NCI-H82 treated with DMSO at 0.1 percent for 48 hours (cell line): ENCODE measurements at regions not wholly inside any gene's neighbourhood (a gene's known extent, or its start where the extent isn't known, plus 50 kb on each side); places are given as distances from the start of the nearest gene placed in this dataset.
"Not testable (repeated sequence)": the region's sequence is repeated elsewhere in the genome, so short reads cannot be mapped to it uniquely, and the experiment has no call there.

Experiments used
- DNase-seq: peaks from one replicate; lab custom pipeline; 2025; ENCODE audit not compliant: unreplicated experiment; lab: John Stamatoyannopoulos, UW

DNA sequence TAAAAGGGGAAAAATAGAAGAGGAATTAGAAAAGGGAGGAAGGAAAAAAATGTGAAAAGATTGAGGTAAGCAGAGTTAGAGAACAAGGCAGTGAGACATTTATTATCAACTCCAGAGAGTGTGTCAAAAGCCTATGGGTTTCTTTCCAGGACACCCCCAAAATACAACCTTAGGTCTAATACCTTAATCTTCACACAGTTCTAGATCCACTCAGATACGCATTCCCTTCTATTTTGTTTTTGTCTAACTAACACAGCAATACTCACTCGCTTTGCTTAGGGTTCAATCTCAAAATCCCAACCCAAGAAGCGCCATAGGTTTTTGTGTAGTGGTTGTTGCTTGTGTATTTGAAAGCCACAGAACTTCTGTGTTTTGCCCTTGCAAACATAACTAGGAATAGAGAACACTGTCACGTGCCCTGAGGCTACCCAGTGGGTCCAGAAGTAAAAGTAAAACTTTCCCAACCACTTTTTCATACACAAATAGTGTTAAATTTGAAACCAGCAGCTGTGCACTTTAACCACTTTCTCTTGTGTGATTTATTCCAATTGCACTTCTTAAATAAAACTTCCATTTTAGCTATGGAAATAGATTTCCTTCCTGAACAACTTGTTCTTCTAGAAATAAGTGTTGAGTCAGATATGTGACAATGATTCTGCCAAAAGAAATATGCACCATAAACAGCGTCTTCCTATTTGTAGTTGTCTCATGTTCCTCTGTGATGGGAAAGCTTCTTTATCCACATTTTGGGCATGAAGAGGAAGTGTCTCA is 414.7 kb upstream of the GHITM start:
- DNase-seq: no peak

DNA sequence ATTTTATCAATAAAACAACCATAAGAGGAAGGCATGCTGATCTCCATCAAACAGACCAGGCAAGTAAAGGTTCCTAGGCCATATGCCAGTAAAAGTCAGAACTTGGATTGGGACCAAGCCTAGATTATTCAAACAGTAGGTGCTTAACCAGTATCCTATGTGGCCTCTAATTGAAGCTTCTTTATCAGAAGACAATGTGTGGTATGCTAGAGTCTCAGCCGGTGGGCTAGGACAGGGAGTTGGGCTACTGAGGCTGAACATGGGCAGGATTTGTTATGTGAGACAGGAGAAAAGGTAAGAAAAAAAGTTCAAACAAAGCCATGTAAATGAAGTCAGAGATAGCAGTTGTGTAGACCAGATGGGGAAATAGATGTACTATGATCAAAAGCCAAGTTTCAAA is 413.7 kb upstream of the GHITM start:
- no peak for DNase-seq

DNA sequence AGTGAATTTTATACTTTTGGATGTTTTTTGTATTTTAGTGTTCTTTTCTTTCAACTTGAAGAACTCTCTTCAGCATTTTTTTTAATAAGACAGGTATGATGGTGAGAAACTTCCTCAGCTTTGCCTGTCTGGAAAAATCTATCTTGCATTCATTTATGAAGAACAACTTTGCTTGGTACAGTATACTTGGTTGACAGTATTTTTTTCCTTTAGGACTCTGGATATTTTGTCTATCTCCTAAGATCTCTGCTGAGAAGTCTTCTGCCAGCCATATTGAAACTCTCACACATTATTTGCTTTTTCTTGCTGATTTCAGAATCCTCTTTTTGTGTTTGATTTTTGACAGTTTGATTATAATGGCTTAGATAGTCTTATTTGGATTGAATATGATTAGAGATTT is 405.0 kb upstream of the GHITM start:
- DNase-seq: no peak

DNA sequence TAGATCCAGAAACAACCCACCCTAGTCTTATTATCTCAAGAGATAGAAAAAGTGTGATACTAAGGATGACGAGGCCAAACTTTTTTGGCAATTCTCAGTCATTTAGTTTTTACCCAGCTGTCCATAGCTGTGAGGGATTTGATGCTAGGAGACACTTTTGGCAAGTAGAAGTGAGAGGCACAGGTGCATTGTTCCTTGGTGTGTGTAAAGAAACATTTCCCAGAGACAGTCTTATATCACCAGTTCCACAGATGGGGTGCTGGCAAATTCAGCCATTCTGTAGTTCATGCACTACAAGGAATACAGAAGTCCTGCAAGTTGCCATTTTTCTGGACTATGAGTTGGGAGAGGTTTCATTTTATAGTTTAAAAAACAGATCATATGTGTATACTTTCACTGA is 403.3 kb upstream of the GHITM start:
- no peak for DNase-seq

DNA sequence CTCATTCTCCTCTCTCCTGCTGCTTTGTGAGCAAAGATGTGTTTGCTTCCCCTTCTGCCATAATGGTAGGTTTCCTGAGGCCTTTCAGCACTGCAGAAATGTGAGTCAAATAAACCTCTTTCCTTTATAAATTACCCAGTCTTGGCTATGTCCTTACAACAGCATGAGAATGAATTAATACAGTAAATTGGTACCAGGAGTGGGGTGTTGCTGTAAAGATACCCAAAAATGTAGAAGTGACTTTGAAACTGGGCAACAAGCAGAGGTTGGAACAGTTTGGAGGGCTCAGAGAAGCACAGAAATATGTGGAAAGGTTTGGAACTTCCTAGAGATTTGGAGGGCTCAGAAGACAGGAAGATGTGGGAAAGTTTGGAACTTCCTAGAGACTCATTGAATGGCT is 388.7 kb upstream of the GHITM start:
- no peak for DNase-seq

DNA sequence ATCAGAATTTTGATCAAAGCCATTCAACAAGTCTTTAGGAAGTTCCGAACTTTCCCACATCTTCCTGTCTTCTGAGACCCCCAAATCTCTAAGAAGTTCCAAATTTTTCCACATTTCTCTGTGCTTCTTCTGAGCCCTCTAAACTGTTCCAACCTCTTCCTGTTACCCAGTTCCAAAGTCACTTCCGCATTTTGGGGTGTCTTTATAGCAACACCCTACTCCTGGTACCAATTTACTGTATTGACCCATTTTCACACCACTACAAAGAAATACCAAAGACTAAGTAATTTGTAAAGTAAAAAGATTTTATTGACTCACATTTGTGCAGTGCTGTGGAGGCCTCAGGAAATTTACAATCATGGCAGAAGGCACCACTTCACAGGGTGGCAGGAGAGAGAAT is 385.8 kb upstream of the GHITM start:
- DNase-seq: no peak

DNA sequence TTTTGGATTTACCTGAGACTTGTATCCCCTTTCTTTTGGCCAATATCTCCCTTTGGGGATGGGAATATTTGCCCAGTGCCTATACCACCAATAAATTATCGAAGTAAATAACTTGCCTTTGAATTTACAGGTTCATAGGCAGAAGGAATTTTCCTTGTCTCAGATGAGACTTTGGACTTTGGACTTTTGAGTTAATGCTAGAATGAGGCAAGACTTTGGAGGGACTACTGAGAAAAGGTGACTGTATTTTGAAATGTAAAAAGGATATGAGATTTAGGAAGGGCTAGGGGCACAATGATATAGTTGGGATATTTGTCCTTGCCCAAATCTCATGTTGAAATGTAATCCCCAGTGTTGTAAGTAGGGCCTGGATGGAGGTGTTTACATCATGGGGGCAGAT is 384.5 kb upstream of the GHITM start:
- DNase-seq: no peak

DNA sequence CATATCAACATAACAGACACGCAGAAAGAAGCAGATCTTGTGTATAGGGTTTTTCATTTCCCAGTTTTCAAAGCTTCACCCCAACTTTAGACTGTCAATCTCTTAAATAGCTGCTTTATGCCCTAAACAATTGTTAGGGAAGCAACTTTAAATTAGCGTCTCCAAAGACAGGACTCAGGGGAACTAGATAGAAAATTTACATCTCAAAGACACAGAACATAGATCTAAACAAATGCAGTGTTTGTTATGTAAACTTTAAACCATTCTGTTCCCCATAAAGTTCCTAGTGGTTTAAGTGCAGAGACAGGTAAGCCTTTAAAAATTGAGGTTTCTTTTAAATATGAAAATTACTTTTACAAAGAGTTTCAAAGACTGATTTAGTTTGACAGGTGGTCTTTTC is 379.2 kb upstream of the GHITM start:
- DNase-seq: no peak

DNA sequence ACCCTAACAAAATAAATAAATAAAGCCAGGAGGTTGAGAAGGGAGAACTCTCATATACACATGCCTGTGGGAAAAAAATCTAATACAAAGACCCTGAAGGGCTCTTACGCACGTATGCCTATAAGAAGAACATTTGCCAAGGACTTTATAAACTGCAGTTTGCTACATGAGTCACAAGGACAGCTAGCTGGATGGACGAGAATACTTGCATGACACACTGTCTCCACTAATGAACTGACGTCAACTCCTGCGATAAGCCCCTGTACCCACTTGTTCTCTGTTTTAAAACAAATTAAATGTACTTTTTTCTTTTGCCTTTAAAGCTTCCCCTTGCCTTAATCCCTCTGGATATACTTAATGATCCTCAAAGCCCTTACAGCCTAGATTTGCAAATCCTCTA is 374.6 kb upstream of the GHITM start:
- no peak for DNase-seq

DNA sequence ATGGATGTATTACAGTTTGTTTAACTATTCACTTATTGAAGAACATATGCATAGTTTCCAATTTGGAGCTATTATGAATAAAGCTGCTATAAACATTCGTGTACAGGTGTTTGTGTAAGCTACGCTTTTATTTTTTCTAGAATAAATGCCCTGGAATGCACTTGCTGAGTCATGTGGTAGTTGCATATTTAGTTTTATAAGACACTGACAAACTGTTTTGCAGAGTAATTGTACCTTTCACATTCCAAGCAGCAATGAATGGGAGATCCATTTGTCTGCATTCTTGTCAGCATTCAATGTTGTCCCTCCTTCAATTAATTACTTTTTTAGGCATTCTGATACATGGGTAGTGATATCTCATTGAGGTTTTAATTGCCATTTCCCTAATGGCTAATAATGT is 373.6 kb upstream of the GHITM start:
- DNase-seq: no peak

DNA sequence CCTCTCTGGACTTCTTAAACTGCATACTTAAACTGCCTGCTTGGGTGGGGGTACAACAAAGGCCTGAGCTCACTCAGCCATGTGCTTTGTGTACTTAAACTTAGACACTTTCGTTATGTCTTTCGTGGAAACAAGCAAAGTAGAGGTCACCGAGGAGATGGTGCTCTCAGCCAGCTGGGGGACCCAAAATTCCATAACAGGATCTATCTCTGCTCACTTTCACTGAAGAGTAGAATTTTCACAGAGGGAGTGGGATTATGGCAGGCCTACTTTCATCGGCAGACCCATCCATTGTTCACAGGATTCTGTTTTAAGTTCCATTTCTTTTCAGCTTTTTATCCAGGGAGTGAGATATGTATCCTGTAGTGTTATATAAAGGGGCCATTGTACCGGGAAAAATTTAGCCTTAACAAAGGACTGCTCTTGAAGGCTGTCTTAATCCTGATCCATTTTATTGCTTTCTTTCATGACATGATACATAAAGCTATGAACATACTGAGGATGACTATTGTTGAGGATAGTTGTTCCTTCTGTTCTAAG is 370.0 kb upstream of the GHITM start:
- no peak for DNase-seq

DNA sequence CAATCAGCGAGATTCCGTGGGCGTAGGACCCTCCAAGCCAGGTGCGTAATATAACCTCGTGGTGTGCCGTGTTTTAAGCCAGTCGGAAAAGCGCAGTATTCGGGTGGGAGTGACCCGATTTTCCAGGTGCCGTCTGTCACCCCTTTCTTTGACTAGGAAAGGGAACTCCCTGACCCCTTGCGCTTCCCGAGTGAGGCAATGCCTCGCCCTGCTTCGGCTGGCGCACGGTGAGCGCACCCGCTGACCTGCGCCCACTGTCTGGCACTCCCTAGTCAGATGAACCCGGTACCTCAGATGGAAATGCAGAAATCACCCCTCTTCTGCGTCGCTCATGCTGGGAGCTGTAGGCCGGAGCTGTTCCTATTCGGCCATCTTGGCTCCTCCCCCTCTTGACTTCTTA is 352.6 kb upstream of the GHITM start:
- DNase-seq: not testable (repeated sequence)

DNA sequence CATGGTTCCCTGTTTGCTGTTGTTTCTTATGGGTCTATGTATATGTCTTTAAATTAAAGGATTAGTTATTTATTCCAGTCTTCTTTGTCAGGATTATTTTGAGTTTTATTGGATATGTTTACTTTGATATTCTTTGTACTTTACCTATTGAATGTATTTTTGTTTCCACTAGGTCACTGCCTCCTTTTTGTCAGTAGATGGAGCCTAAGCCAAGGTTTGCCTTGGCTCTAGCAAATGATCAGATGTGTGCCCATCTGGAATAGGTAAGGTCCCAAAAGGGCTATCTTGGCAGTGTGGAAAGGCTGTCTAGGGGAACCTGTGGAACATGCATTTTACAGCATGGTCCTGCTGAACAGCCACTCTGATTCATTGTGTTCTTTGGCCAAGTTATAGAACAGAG is 337.3 kb upstream of the GHITM start:
- DNase-seq: no peak

DNA sequence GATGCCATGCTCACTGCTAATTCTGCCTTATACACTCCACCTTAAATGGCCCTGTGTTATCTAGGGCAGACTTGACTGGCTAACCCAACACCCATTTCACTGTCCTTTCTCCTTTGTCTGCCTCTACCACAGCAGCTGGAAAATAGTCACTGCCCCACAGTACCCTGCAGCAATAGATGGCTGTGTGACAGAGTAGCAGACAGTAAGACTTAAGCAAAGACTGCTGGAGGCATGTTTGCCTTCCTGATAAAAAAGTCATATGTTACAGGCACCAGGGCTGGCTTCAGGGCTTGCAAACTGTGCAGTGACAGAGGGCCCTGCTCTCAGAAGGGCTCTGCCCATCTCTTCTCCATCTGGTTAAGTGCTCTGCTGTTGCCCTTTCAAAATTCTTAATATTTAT is 332.6 kb upstream of the GHITM start:
- no peak for DNase-seq

DNA sequence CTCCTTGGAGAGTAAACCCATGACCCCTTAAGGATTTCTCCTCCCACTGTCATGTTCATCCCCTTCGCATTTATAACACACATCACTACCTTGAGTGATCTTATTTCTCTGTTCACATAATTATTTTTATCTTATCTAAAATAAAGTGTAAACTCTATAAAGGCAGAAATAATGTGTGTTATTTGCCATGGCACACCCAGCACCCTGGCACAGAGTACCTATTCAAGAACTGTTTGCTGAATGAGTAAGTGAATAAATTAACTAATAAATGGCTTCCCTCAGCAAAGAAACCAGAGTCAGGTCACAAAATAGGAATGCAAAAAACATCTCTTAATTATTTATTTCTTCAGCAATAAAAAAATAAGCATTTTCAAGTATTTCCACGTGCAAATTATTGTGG is 330.3 kb upstream of the GHITM start:
- DNase-seq: no peak

DNA sequence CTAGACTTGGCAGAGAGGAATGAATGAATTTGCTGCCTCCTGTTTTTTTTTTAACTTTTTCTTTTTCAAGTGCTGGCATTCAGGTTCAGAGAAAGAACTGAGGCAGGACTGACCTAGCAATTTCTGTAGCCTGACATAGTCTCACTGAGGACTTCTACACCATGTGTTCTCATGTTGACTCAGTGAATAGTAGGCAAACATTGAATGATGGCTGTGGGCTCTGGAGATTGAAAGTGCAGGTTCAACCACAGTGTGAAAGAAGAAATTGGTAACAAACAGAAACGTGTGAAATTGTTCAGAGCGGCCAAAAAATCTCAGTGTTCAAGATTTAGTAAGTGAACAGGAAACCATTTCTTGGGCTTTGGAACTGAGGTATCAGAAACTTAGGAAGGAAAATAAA is 322.4 kb upstream of the GHITM start:
- DNase-seq: no peak

DNA sequence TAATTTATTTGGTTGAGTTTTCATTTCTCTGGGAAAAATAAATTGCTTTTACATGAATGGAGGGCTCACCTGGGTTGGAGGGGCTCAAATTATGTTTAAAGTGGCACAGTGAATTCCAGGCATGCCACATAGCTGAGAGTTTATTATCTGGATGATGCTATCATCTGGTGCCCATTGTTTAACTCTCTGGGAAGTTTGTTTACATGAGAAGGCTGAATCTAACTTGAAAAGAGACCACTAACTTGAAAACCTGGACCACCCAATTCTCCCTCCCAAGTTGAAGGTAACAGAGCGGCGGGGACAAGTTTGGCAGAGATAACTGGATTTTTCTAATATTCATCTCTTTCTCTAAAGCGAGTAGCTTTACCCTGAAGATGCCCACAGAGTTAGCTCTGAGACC is 321.5 kb upstream of the GHITM start:
- no peak for DNase-seq

DNA sequence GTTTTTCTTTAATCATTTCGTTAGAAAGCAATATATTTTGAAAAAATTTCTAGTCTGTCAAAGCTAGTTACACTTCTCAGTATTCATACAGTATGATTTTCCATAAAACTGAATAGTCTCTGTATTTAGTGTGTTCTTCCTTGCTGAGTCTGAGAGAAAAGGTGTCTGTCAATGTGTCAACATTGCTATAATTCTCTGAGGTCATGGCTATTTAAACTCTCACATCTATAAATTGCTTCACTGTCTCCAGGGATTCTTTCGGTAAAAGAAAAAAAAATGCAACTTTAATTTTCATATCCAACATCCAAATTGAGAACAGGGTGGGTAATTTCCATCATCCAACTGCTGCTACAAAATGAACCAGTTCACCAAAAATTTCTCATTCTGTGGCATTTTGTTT is 319.7 kb upstream of the GHITM start:
- DNase-seq: no peak

DNA sequence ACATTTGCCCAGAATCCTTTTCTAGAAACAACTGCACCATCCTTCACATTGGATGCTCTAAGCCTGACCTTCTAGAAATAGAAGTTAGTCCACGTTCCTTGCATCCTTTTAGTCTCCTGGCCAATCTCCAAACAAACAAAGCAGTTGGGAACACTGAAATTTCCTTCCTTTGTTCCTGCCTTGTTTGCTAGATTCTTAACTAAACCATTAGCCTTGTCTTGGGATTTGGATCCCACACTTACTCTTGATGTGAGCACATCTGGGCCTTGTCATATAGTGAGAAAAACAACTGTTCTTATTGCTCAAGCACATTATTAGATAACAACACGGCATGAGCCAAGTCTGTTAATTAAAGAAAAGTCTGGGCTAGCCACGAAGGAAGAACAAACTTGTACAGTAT is 319.3 kb upstream of the GHITM start:
- DNase-seq: no peak

DNA sequence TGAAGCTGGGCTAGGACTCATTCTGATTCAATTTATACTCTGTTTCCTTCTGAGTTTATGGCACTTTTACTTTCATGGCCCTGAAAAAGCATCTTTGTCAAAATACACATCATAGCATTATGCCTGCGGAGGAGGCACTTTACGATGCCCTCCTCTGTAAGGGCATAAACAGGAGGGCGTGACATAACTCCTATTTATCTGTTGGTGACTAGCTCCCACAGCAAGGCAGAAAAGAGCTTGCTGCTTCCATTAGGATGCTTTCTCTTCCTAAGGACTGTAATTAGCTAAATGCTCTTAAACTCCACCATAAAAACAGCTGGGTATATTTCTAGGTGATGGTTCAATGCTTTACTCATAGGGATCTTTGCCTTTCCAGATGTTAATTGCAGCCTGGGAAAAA is 315.2 kb upstream of the GHITM start:
- DNase-seq: no peak

DNA sequence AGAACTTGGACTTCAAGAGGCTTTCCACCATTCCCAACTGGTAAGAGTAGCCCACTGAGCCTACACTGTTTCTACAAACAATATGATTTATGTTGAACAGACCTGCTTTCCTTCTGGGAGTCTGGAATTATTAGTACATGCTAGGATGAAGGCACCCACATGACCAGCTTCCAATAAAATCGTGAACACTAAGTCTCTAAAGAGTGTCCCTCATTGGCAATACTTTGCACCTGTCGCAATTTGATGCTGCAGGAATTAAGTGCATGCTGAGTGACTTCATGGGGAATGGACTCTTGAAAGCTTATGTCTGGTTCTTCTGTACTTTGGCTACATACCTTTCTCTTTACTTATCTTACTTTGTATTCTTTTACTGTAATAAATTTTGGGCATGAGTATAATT is 305.2 kb upstream of the GHITM start:
- DNase-seq: no peak

DNA sequence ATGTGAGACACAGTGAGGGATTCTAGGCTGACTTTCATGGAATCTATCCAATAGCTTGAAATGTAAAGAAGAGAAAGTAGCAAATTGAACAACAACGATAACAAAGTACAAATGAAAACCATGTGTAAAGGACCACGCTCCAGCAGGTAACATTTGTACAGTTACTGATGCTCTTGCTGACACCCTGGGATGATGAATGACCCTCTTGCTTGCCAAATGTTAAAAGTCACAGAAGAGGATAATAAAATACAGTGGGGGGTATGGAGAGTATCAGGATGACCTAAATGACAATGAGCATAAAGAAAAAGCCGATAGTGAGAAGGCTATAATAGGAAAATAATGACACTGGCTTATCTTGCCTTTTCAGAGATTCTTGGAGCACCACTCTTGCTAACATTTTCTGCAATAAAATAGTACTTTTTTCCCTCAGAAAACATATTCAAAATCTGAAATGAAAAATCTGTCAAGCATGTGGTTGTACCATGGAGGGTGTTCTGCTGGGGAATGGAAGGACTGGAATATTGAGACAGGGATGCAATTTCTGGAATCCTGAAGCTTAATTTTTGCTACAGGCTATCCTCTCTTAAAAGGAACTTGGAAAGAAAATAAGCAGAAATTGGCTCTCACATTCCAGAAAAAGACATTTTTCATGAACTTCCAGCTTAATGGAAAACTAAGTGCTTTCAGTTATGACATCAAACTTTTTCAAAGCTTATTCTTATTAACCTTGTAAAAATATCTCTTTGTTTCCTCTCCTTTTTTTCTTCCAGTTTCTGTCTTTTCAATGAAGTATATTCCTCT is 303.2 kb upstream of the GHITM start:
- DNase-seq: no peak
